ENCODE measurements at regions not wholly inside any gene's neighbourhood (a gene's known extent, or its start where the extent isn't known, plus 50 kb on each side); places are given as distances from the start of the nearest gene placed in this dataset.

GRCh38 chr10:57799625-57800024 lies 468.1 kb downstream of the IPMK start:
- in situ Hi-C loops (cut with MboI; ENCODE audit: low sequenced_read_pairs) = no loop called here

GRCh38 chr10:57798830-57799229 lies 468.9 kb downstream of the IPMK start:
- in situ Hi-C loops (cut with MboI; ENCODE audit: low sequenced_read_pairs) = no loop called here

GRCh38 chr10:57791546-57791945 lies 476.1 kb downstream of the IPMK start:
- in situ Hi-C loops (cut with MboI; ENCODE audit: low sequenced_read_pairs) = no loop called here

GRCh38 chr10:57790703-57791102 lies 477.0 kb downstream of the IPMK start:
- in situ Hi-C loops (cut with MboI; ENCODE audit: low sequenced_read_pairs) = no loop called here

- in situ Hi-C loops (cut with MboI; ENCODE audit: low sequenced_read_pairs) = no loop called here
These were observed 479.6 kb downstream of the IPMK start for GRCh38 chr10:57788117-57788516.

- in situ Hi-C loops (cut with MboI; ENCODE audit: low sequenced_read_pairs) = no loop called here
These were observed 480.6 kb downstream of the IPMK start for GRCh38 chr10:57786850-57787750.

GRCh38 chr10:57786331-57786730 lies 481.4 kb downstream of the IPMK start:
- in situ Hi-C loops (cut with MboI; ENCODE audit: low sequenced_read_pairs) = no loop called here

- in situ Hi-C loops (cut with MboI; ENCODE audit: low sequenced_read_pairs) = no loop called here
These were observed 482.1 kb downstream of the IPMK start for GRCh38 chr10:57785546-57785945.

- in situ Hi-C loops (cut with MboI; ENCODE audit: low sequenced_read_pairs) = no loop called here
These were observed 482.6 kb downstream of the IPMK start for GRCh38 chr10:57785068-57785467.

- in situ Hi-C loops (cut with MboI; ENCODE audit: low sequenced_read_pairs) = no loop called here
These were observed 490.8 kb downstream of the IPMK start for GRCh38 chr10:57776688-57777432.

- in situ Hi-C loops (cut with MboI; ENCODE audit: low sequenced_read_pairs) = no loop called here
These were observed 492.4 kb downstream of the IPMK start for GRCh38 chr10:57775250-57775649.

GRCh38 chr10:57769298-57769697 lies 498.4 kb downstream of the IPMK start:
- in situ Hi-C loops (cut with MboI; ENCODE audit: low sequenced_read_pairs) = no loop called here

- in situ Hi-C loops (cut with MboI; ENCODE audit: low sequenced_read_pairs) = no loop called here
These were observed 507.9 kb downstream of the IPMK start for GRCh38 chr10:57759777-57760176.

- in situ Hi-C loops (cut with MboI; ENCODE audit: low sequenced_read_pairs) = no loop called here
These were observed 512.9 kb downstream of the IPMK start for GRCh38 chr10:57754803-57755202.

GRCh38 chr10:57743711-57744110 lies 524.0 kb downstream of the IPMK start:
- in situ Hi-C loops (cut with MboI; ENCODE audit: low sequenced_read_pairs) = no loop called here

GRCh38 chr10:57741751-57742150 lies 525.9 kb downstream of the IPMK start:
- in situ Hi-C loops (cut with MboI; ENCODE audit: low sequenced_read_pairs) = no loop called here

GRCh38 chr10:57723305-57723704 lies 544.4 kb downstream of the IPMK start:
- in situ Hi-C loops (cut with MboI; ENCODE audit: low sequenced_read_pairs) = no loop called here

- in situ Hi-C loops (cut with MboI; ENCODE audit: low sequenced_read_pairs) = no loop called here
These were observed 550.8 kb downstream of the IPMK start for GRCh38 chr10:57716884-57717283.

GRCh38 chr10:57715233-57715632 lies 552.5 kb downstream of the IPMK start:
- in situ Hi-C loops (cut with MboI; ENCODE audit: low sequenced_read_pairs) = no loop called here

GRCh38 chr10:57707300-57707658 lies 560.4 kb downstream of the IPMK start:
- in situ Hi-C loops (cut with MboI; ENCODE audit: low sequenced_read_pairs) = no loop called here

GRCh38 chr10:57706576-57707299 lies 561.0 kb downstream of the IPMK start:
- in situ Hi-C loops (cut with MboI; ENCODE audit: low sequenced_read_pairs) = no loop called here

Data from HL-60/S4 (cell line).